ENCODE measurements at regions not wholly inside any gene's neighbourhood (a gene's known extent, or its start where the extent isn't known, plus 50 kb on each side); places are given as distances from the start of the nearest gene placed in this dataset.
"Not testable (repeated sequence)": the region's sequence is repeated elsewhere in the genome, so short reads cannot be mapped to it uniquely, and the experiment has no call there.

DNA sequence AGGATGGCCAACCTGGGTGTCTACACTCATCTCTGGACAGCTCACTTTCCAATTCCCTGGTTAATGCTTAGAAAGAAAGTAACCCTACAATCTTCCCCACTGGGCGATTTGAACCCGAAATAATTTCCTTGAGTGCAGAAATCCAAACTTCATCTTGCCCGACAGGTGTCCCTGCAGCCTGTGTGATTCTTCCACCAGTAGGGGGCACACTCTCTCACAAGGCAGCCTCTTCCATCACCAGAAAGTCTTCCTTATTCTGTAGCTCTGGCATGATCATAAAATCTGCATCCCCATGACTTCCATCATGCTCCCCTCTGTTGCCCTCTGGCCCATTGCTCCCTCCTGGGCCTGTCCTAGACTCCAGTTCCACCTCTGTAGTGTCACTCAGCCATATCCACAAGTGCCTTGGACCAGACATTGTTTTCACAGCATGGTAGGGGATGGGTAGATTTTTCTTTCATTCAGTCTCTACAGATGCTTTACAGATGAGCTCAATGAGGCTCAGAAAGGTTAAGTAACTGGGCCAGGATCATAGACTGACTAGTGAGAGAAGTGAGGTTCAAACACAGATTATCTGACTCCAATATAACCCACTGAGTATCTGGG lies 170.4 kb upstream of the SPTLC3 start:
- H3K27me3 ChIP-seq (ENCODE audit: control insufficient read depth, insufficient read depth, low read length), result no peaks in the 10 kb centered on the region
- DNase-seq (ENCODE audit: low read depth), result no peak
- TF ChIP-seq, protein P1, sequence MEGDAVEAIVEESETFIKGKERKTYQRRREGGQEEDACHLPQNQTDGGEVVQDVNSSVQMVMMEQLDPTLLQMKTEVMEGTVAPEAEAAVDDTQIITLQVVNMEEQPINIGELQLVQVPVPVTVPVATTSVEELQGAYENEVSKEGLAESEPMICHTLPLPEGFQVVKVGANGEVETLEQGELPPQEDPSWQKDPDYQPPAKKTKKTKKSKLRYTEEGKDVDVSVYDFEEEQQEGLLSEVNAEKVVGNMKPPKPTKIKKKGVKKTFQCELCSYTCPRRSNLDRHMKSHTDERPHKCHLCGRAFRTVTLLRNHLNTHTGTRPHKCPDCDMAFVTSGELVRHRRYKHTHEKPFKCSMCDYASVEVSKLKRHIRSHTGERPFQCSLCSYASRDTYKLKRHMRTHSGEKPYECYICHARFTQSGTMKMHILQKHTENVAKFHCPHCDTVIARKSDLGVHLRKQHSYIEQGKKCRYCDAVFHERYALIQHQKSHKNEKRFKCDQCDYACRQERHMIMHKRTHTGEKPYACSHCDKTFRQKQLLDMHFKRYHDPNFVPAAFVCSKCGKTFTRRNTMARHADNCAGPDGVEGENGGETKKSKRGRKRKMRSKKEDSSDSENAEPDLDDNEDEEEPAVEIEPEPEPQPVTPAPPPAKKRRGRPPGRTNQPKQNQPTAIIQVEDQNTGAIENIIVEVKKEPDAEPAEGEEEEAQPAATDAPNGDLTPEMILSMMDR (IDR thresholded peaks at IDR 0.05; ENCODE audit: insufficient read depth, low read length, poor library complexity, severe bottlenecking), result peak; percentile 25
- H3K4me3 ChIP-seq (ENCODE audit: low read depth, low read length), result no peak overlapping the region
- H3K36me3 ChIP-seq (ENCODE audit: control insufficient read depth, insufficient read depth, low read length), result no peaks in the 10 kb centered on the region

DNA sequence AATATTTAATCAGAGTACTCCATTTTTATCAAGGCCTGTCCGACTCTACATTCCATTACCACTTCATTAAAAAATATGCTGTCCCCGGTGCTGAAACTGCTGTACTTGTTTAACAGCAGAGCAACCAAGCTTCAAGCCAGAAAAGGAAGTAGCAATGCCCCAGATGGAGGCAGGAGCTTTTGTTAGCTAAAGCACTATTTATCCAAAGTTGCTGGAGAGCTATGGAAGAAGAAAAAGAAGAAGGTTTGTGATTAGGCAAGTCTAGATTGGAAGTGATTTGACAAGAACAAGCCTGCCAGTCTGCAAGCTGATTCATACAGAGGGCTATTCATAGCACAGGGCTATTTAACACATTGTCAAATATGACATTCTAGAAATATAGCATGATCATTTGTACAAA lies 160.9 kb upstream of the SPTLC3 start:
- Histone ChIP-seq H3K36me3 (ENCODE audit: control insufficient read depth, insufficient read depth, low read length) (no peaks in the 10 kb centered on the region), H3K27me3 (ENCODE audit: control insufficient read depth, insufficient read depth, low read length) (no peaks in the 10 kb centered on the region), H3K4me3 (ENCODE audit: low read depth, low read length) (no peak overlapping the region)
- TF ChIP-seq, protein P1 (IDR thresholded peaks at IDR 0.05; ENCODE audit: insufficient read depth, low read length, poor library complexity, severe bottlenecking), result no peak
- no peak for DNase-seq (ENCODE audit: low read depth)

DNA sequence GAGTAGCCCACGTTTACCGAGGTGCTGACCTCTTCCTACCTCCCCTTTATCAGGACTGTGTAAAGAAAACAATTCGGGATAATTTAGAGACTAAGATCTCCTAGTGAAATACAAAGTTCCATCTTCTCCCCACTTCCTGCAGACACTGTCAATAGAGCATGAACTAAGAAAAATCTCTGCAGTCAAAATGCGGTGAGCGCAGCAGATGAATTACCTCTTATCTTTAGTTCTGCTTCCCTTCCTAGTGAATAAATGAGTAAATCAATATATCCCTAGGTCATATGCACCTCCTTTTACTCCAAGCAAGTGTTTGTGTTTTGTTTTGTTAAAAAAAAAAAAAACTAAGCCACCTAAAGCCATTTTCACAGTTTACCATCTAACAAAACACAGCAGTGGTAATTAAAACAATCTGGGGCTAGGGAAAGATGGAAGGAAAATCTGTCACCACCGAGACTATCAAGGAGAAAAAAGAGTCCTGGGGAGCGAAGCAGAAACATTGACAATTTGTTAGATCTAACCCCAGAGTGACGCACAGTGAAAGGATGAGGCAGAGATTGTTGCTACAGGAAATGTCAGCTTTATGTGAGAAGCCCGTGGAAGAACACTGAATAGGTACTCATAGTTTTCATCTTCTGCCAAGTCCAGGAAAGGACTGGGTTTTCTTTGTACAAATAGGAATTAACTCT lies 159.4 kb upstream of the SPTLC3 start:
- H3K27me3 ChIP-seq (ENCODE audit: control insufficient read depth, insufficient read depth, low read length), result no peaks in the 10 kb centered on the region
- TF ChIP-seq, protein P1 (IDR thresholded peaks at IDR 0.05; ENCODE audit: insufficient read depth, low read length, poor library complexity, severe bottlenecking), result no peak
- no peaks in the 10 kb centered on the region for H3K36me3 ChIP-seq (ENCODE audit: control insufficient read depth, insufficient read depth, low read length)
- H3K4me3 ChIP-seq (ENCODE audit: low read depth, low read length), result no peak overlapping the region
- no peak for DNase-seq (ENCODE audit: low read depth)

DNA sequence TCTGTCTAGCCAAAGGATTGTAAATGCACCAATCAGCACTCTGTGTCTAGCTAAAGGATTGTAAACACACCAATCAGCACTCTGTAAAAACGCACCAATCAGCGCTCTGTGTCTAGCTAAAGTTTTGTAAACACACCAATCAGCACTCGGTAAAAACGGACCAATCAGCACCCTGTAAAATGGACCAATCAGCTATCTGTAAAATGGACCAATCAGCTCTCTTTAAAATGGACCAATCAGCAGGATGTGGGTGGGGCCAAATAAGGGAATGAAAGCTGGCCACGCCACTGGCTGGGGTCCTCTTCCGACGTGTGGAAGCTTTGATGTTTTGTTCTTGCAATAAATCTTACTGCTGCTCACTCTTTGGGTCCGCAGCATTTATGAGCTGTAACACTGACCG lies 151.1 kb upstream of the SPTLC3 start:
- not testable (repeated sequence) for DNase-seq (ENCODE audit: low read depth); H3K4me3 ChIP-seq (ENCODE audit: low read depth, low read length); H3K27me3 ChIP-seq (ENCODE audit: control insufficient read depth, insufficient read depth, low read length); H3K36me3 ChIP-seq (ENCODE audit: control insufficient read depth, insufficient read depth, low read length)

DNA sequence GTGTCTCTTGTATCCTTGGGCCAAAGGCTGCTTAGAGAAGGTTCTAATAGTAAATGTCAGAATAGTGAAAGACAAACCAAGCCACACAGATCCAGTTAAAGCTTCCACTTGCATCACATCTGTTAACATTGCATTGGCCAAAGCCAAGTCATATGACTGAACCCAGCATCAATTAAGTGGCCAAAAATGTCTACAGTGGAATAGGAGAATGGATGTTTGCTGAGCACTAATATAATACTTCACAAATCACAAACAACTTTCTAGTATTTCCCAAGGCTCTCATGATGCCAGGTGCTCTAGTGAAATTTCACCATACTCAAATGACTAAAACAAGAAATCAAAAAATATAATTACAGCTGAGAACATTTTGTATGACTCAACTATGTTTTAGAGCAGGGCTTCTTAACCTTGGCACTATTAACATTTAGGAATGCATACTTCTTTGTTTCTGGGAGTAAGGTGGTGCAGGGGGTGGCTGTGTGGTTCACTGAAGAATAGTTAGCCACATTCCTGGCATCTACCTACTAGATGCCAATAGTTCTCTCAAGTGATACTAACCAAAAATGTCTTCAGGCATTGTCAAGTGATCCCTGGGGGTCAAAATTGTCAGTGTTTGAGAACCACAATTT lies 148.0 kb upstream of the SPTLC3 start:
- Histone ChIP-seq H3K4me3 (ENCODE audit: low read depth, low read length) (no peak overlapping the region), H3K27me3 (ENCODE audit: control insufficient read depth, insufficient read depth, low read length) (no peaks in the 10 kb centered on the region), H3K36me3 (ENCODE audit: control insufficient read depth, insufficient read depth, low read length) (no peaks in the 10 kb centered on the region)
- DNase-seq (ENCODE audit: low read depth), result no peak
- TF ChIP-seq, protein P1 (IDR thresholded peaks at IDR 0.05; ENCODE audit: insufficient read depth, low read length, poor library complexity, severe bottlenecking), result no peak

DNA sequence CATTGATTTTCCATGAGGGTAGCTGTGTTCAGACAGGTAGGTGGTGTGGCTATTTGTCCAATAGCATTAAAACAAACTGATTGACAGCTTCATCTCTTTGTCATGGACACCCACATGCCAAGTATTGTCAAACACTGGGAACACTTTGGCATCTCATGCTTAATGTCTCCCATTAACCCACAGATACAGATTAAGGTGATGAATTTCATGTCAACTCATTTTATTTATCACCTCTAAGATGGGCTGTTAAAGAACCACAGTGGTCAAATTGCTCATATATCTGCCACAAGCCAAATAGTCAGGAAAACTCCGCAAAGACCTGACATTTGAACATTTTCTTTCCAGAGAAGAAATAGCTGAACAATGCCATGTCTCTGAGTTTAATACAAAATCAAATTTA lies 139.1 kb upstream of the SPTLC3 start:
- H3K4me3 ChIP-seq (ENCODE audit: low read depth, low read length), result no peak overlapping the region
- DNase-seq (ENCODE audit: low read depth), result no peak
- TF ChIP-seq, protein P1 (IDR thresholded peaks at IDR 0.05; ENCODE audit: insufficient read depth, low read length, poor library complexity, severe bottlenecking), result no peak
- no peaks in the 10 kb centered on the region for H3K36me3 ChIP-seq (ENCODE audit: control insufficient read depth, insufficient read depth, low read length)
- H3K27me3 ChIP-seq (ENCODE audit: control insufficient read depth, insufficient read depth, low read length), result no peaks in the 10 kb centered on the region
